Keratinocyte (primary cell): ENCODE measurements at regions not wholly inside any gene's neighbourhood (a gene's known extent, or its start where the extent isn't known, plus 50 kb on each side); places are given as distances from the start of the nearest gene placed in this dataset.

Experiments used
- DNase-seq: peaks from one replicate; pipeline ENCODE4 v3.0.0-alpha.2; 2011; ENCODE audit warnings: low read depth, missing footprints, low spot score
- FAIRE-seq: peaks from 2 replicates; lab custom pipeline; 2011; peaks lifted over from hg19 to GRCh38; lab: Jason Lieb, UNC
- H2AFZ ChIP-seq: 2 replicates; pipeline ENCODE4 v1.6.0; 2012; ENCODE audit warnings: low read length, control low read depth, inconsistent platforms; ENCODE audit not compliant: control insufficient read depth
- H3K27ac ChIP-seq: 2 replicates; pipeline ENCODE4 v1.5.1; 2011; ENCODE audit warnings: low read length; ENCODE audit not compliant: control insufficient read depth, insufficient read depth
- H3K27me3 ChIP-seq: 3 replicates; pipeline ENCODE4 v1.6.0; 2011; ENCODE audit warnings: low read length; ENCODE audit not compliant: control insufficient read depth, insufficient read depth; ENCODE audit errors: extremely low read depth
- H3K36me3 ChIP-seq, 2 experiments: 2 replicates in 1 of 2; 3 replicates in 1 of 2; pipeline ENCODE4 v1.5.1; 2011; ENCODE audit warnings: low read length in 2 of 2, mild to moderate bottlenecking in 1 of 2; ENCODE audit not compliant: control insufficient read depth in 2 of 2, insufficient read depth in 2 of 2; ENCODE audit errors: extremely low read depth in 1 of 2
- H3K4me1 ChIP-seq: 3 replicates; pipeline ENCODE4 v1.5.1; 2011; ENCODE audit warnings: low read length; ENCODE audit not compliant: control insufficient read depth, insufficient read depth; ENCODE audit errors: extremely low read depth
- H3K4me2 ChIP-seq: 3 replicates; pipeline ENCODE4 v1.6.0; 2011; ENCODE audit warnings: low read depth, low read length; ENCODE audit not compliant: control insufficient read depth, insufficient read depth; ENCODE audit errors: extremely low read depth
- H3K4me3 ChIP-seq, 3 experiments: fragments of 200-600 bp in 1 of 3; sonication (generic) in 1 of 3; 2 replicates in 2 of 3; 3 replicates in 1 of 3; pipeline ENCODE4 v1.5.1; 2011 to 2016; ENCODE audit warnings: low read length in 3 of 3, mild to moderate bottlenecking in 3 of 3, control low read depth in 2 of 3, inconsistent platforms in 1 of 3, low read depth in 1 of 3, mixed read lengths in 1 of 3, mixed run types in 1 of 3, moderate library complexity in 1 of 3; ENCODE audit not compliant: control insufficient read depth in 2 of 3, insufficient read depth in 2 of 3; ENCODE audit errors: extremely low read depth in 1 of 3
- H3K79me2 ChIP-seq: 2 replicates; pipeline ENCODE4 v1.6.0; 2012; ENCODE audit warnings: low read length; ENCODE audit not compliant: control insufficient read depth, insufficient read depth
- H3K9ac ChIP-seq: 3 replicates; pipeline ENCODE4 v1.6.0; 2011; ENCODE audit warnings: low read length; ENCODE audit not compliant: control insufficient read depth, insufficient read depth; ENCODE audit errors: extremely low read depth
- H3K9me1 ChIP-seq: 3 replicates; pipeline ENCODE4 v1.6.0; 2011; ENCODE audit warnings: low read length; ENCODE audit not compliant: control insufficient read depth, insufficient read depth; ENCODE audit errors: extremely low read depth
- H3K9me3 ChIP-seq: 2 replicates; pipeline ENCODE4 v1.5.1; 2012; ENCODE audit warnings: low read depth, low read length; ENCODE audit not compliant: control insufficient read depth
- H4K20me1 ChIP-seq: 3 replicates; pipeline ENCODE4 v1.6.0; 2011; ENCODE audit warnings: low read length; ENCODE audit not compliant: control insufficient read depth, insufficient read depth; ENCODE audit errors: extremely low read depth
- CTCF ChIP-seq, 3 experiments: IDR thresholded peaks in 1 of 3; conservative IDR thresholded peaks in 1 of 3; optimal IDR thresholded peaks in 1 of 3; 2 replicates in 2 of 3; 3 replicates in 1 of 3; pipeline versions ENCODE3 to v1.5.1; 2011; ENCODE audit warnings: low read length in 3 of 3, mild to moderate bottlenecking in 3 of 3, moderate library complexity in 2 of 3, control low read depth in 1 of 3, inconsistent platforms in 1 of 3; ENCODE audit not compliant: insufficient read depth in 2 of 3; ENCODE audit errors: extremely low read depth in 1 of 3
- EZH2 ChIP-seq: IDR thresholded peaks from one replicate; pipeline ENCODE4 v1.6.1; 2012; ENCODE audit warnings: inconsistent platforms, mild to moderate bottlenecking, low read length, moderate library complexity
- dilution Hi-C: fragments of 300-500 bp; cut with MboI; formaldehyde crosslinking; loops from one replicate; pipeline ENCODE4 v1.7.0; 2020; ENCODE audit warnings: low sequenced_read_pairs; ENCODE audit not compliant: extremely low pct_ligation_motif_present

- H3K4me3 ChIP-seq = no peak overlapping the region
- no peaks in the 10 kb centered on the region for H3K9me1 ChIP-seq
- no peaks in the 10 kb centered on the region for H3K9me3 ChIP-seq
- no peak overlapping the region for H3K27ac ChIP-seq
- FAIRE-seq = no peak
- no peaks in the 10 kb centered on the region for H4K20me1 ChIP-seq
- no peaks in the 10 kb centered on the region for H3K4me1 ChIP-seq
- DNase-seq = no peak
- no peak for TF ChIP-seq CTCF (optimal IDR thresholded peaks at IDR 0.05 in 1 of 3, IDR thresholded peaks at IDR 0.05 in 1 of 3, conservative IDR thresholded peaks at IDR 0.05 in 1 of 3; ENCODE audit: extremely low read depth in 1 of 3, insufficient read depth in 2 of 3, low read length in 3 of 3)
- TF ChIP-seq EZH2 = no peak
- no peak overlapping the region for H3K4me2 ChIP-seq
- no peaks in the 10 kb centered on the region for H3K79me2 ChIP-seq
- H3K9ac ChIP-seq = no peak overlapping the region
- H3K27me3 ChIP-seq = no peaks in the 10 kb centered on the region
- dilution Hi-C loops = no loop called here
- no peaks in the 10 kb centered on the region for H3K36me3 ChIP-seq
- H2AFZ ChIP-seq = no peak overlapping the region
These were observed 1036.5 kb upstream of the FANCL start for GRCh38 chr2:59277671-59278070.

- DNase-seq (no peak), FAIRE-seq (no peak)
- no peak overlapping the region for H3K4me2 ChIP-seq
- H3K79me2 ChIP-seq = no peaks in the 10 kb centered on the region
- no peaks in the 10 kb centered on the region for H3K27me3 ChIP-seq
- no peak overlapping the region for H2AFZ ChIP-seq
- H3K27ac ChIP-seq = no peak overlapping the region
- H3K4me3 ChIP-seq = no peak overlapping the region
- TF ChIP-seq EZH2 = no peak
- no peak for TF ChIP-seq CTCF (optimal IDR thresholded peaks at IDR 0.05 in 1 of 3, IDR thresholded peaks at IDR 0.05 in 1 of 3, conservative IDR thresholded peaks at IDR 0.05 in 1 of 3; ENCODE audit: extremely low read depth in 1 of 3, insufficient read depth in 2 of 3, low read length in 3 of 3)
- H3K4me1 ChIP-seq = no peaks in the 10 kb centered on the region
- H4K20me1 ChIP-seq = no peaks in the 10 kb centered on the region
- no peaks in the 10 kb centered on the region for H3K9me3 ChIP-seq
- dilution Hi-C loops = no loop called here
- no peaks in the 10 kb centered on the region for H3K9me1 ChIP-seq
- no peak overlapping the region for H3K9ac ChIP-seq
- H3K36me3 ChIP-seq = no peaks in the 10 kb centered on the region
These were observed 1035.8 kb upstream of the FANCL start for GRCh38 chr2:59276917-59277316.
